ENCODE measurements at regions not wholly inside any gene's neighbourhood (a gene's known extent, or its start where the extent isn't known, plus 50 kb on each side); places are given as distances from the start of the nearest gene placed in this dataset.

GRCh38 chr6:40715570-40716403, 128.6 kb upstream of the LRFN2 start:
- H3K36me3 ChIP-seq, result no peaks in the 10 kb centered on the region
- no peaks in the 10 kb centered on the region for H3K27me3 ChIP-seq
- TF ChIP-seq CTCF (IDR thresholded peaks at IDR 0.05), result no peak
- no peaks in the 10 kb centered on the region for H3K4me1 ChIP-seq
- intact Hi-C loops (cut with DNase I), result no loop called here
- no peak overlapping the region for H3K27ac ChIP-seq
- 59 to 62% methylated on average over 12 of the region's 12 CpGs for WGBS, 2 donors
- DNase-seq, result no peak
- no peak for ATAC-seq
- no peaks in the 10 kb centered on the region for H3K9me3 ChIP-seq
- H3K4me3 ChIP-seq, result no peak overlapping the region
- no peak for FAIRE-seq

GRCh38 chr6:40714576-40715564, 127.7 kb upstream of the LRFN2 start:
- peak in 2 of 6 donors; percentile 6 to 34 for DNase-seq
- Histone ChIP-seq H3K36me3 (no peaks in the 10 kb centered on the region), H3K4me3 (no peak overlapping the region), H3K27me3 (no peaks in the 10 kb centered on the region), H3K27ac (no peak overlapping the region), H3K9me3 (no peaks in the 10 kb centered on the region), H3K4me1 (no peaks in the 10 kb centered on the region)
- TF ChIP-seq CTCF (IDR thresholded peaks at IDR 0.05), result no peak
- no peak for FAIRE-seq
- intact Hi-C loops (cut with DNase I), result no loop called here
- peak in 3 of 4 donors; percentile 64 to 72 (median 65) for ATAC-seq
- WGBS, 2 donors, result 71 to 74% methylated on average over 8 of the region's 8 CpGs

GRCh38 chr6:40714143-40714542, 127.0 kb upstream of the LRFN2 start:
- DNase-seq, result no peak
- FAIRE-seq, result no peak
- H3K4me1 ChIP-seq, result no peaks in the 10 kb centered on the region
- no peaks in the 10 kb centered on the region for H3K27me3 ChIP-seq
- no peak for ATAC-seq
- intact Hi-C loops (cut with DNase I), result no loop called here
- WGBS, 2 donors, result 92 to 98% methylated on average over 6 of the region's 6 CpGs
- no peak for TF ChIP-seq CTCF (IDR thresholded peaks at IDR 0.05)
- no peaks in the 10 kb centered on the region for H3K36me3 ChIP-seq
- H3K4me3 ChIP-seq, result no peak overlapping the region
- H3K27ac ChIP-seq, result no peak overlapping the region
- no peaks in the 10 kb centered on the region for H3K9me3 ChIP-seq

- FAIRE-seq (no peak), DNase-seq (no peak)
Measured at GRCh38 chr6:40713002-40713719, 126.0 kb upstream of the LRFN2 start.

More at GRCh38 chr6:40713002-40713719, 126.0 kb upstream of the LRFN2 start:
- Histone ChIP-seq H3K9me3 (no peaks in the 10 kb centered on the region), H3K4me3 (no peak overlapping the region), H3K4me1 (no peaks in the 10 kb centered on the region), H3K27me3 (no peaks in the 10 kb centered on the region), H3K36me3 (no peaks in the 10 kb centered on the region), H3K27ac (no peak overlapping the region)
- no peak for TF ChIP-seq CTCF (IDR thresholded peaks at IDR 0.05)
- intact Hi-C loops (cut with DNase I), result no loop called here
- ATAC-seq, result no peak
- WGBS, 2 donors, result 73 to 75% methylated on average over 10 of the region's 10 CpGs

Measured in pancreas (tissue), 10 donors.